Choroid plexus epithelial cell (primary cell): ENCODE measurements at regions not wholly inside any gene's neighbourhood (a gene's known extent, or its start where the extent isn't known, plus 50 kb on each side); places are given as distances from the start of the nearest gene placed in this dataset.

Experiments used
- DNase-seq: peaks from one replicate; pipeline ENCODE4 v3.0.0-alpha.2; 2010; ENCODE audit warnings: low read depth
- H3K4me3 ChIP-seq: 2 replicates; pipeline ENCODE4 v1.5.1; 2011; ENCODE audit warnings: low read depth, mild to moderate bottlenecking, control low read depth, low read length, moderate library complexity
- TF ChIP-seq, protein P1 (sequence below): conservative IDR thresholded peaks from 2 replicates; pipeline ENCODE4 v1.5.1; 2011; ENCODE audit warnings: low read depth, mild to moderate bottlenecking, control low read depth, inconsistent platforms, low read length, moderate library complexity

DNA sequence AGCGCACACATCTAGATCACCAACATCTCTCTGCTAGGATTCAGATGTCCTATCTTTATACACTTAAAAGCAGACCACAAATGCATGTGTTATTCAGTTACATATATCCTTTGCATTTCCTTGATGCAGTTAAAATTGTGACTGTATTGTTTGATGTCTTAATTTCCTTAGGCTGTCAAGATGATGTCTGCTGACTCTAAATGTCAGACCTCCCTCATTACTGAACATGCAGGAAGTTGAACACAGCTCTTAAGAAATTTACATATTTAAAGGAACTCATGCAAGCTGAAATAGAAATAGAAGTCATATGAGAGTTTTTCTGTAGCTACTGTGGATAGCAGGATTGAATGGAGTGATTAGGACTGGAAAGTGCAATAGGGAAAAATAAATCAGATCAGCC lies 336.5 kb upstream of the SEMA6A start:
- H3K4me3 ChIP-seq = no peak overlapping the region
- DNase-seq = no peak
- TF ChIP-seq, protein P1, sequence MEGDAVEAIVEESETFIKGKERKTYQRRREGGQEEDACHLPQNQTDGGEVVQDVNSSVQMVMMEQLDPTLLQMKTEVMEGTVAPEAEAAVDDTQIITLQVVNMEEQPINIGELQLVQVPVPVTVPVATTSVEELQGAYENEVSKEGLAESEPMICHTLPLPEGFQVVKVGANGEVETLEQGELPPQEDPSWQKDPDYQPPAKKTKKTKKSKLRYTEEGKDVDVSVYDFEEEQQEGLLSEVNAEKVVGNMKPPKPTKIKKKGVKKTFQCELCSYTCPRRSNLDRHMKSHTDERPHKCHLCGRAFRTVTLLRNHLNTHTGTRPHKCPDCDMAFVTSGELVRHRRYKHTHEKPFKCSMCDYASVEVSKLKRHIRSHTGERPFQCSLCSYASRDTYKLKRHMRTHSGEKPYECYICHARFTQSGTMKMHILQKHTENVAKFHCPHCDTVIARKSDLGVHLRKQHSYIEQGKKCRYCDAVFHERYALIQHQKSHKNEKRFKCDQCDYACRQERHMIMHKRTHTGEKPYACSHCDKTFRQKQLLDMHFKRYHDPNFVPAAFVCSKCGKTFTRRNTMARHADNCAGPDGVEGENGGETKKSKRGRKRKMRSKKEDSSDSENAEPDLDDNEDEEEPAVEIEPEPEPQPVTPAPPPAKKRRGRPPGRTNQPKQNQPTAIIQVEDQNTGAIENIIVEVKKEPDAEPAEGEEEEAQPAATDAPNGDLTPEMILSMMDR = no peak

DNA sequence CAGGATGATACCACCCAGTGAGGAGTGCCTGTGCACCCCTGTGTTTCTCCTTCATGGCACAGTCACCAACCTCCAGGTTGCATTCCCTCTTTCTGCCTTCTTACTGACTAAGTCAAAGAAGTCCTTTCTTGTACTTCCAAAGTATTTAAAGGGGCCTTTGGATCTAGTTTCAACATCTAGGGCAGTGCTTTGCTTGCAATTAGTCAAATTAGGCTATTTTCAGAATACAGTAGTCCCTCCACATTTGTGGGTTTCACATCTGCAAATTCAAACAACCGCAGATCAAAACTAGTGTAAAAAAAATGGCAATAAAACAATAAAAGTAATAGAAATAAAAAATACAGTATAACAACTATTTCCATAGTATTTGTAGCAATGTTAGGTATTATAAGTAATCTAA lies 333.9 kb upstream of the SEMA6A start:
- TF ChIP-seq, protein P1 = no peak
- no peak for DNase-seq
- H3K4me3 ChIP-seq = no peak overlapping the region

DNA sequence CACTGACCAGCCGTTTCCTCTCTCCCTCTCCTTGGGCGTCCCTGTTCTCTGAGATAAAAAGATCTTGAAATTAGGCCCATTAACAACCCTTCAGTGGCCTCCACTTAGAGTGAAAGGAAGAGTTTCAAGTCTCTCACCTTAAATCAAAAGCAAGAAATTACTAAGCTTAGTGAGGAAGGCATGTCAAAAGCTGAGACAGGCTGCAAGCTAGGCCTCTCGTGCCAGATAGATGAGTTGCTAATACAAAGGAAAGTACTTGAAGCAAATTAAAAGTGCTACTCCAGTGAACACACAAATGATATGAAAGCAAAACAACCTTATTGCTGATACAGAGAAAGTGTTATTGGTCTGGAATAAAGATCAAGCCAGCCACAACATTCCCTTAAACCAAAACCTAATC lies 331.3 kb upstream of the SEMA6A start:
- TF ChIP-seq, protein P1 = no peak
- H3K4me3 ChIP-seq = no peak overlapping the region
- DNase-seq = no peak

DNA sequence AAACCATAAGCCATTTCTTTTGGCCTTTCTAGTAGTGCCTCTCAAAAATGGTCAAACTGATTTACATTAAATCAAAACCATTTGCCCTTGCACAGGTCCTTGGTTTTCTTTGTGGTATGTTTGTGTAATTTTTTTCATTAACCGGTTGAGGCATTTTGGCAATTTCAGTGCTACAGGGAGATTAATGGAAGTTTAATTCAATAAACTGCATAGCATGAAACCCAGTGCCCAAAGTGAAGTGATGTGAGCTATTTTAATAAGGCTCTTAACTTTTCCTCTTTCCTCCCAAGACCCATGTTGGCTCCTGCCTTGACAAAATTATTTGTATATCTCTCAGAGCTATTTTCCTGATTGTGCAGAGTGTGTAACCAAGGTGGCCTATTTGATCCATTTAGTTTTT lies 326.2 kb upstream of the SEMA6A start:
- TF ChIP-seq, protein P1 = no peak
- no peak overlapping the region for H3K4me3 ChIP-seq
- no peak for DNase-seq

DNA sequence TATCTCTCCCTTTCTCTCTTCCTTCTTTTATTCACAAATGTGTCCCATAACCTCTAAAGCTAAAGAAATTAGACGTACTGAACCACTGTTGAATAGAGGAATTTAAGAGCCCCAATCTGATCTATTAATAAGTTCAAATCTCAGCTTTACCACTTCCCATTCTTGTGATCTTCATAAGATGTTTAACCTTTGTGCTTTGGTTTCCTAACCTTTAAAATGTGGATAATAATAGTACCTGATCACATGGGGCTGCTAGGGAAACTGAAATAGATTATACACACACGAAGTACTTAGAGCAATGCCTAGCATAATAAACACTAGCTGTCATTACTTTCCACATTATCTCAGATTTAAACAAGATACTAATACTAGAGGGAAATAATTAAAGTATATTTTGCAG lies 324.3 kb upstream of the SEMA6A start:
- no peak overlapping the region for H3K4me3 ChIP-seq
- no peak for DNase-seq
- TF ChIP-seq, protein P1 = no peak

DNA sequence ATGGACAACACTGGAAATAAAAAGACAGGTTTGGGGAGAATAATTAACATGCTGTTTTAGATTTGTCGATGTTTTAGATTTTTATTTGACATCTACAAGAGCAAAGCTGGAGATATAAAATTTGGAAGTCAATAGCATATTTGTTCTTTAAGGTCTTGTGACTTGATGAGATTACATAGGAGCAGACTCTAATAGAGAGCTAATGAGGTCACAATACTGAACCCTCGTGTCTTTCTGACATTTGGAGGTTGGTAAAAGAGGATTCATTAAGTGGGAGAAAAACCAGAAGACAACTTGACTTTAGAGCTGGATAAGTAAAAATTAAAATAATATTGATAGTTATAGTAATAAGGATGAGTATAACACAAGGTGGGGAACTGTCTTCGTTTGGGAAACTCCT lies 322.7 kb upstream of the SEMA6A start:
- no peak for DNase-seq
- no peak overlapping the region for H3K4me3 ChIP-seq
- TF ChIP-seq, protein P1 = no peak

DNA sequence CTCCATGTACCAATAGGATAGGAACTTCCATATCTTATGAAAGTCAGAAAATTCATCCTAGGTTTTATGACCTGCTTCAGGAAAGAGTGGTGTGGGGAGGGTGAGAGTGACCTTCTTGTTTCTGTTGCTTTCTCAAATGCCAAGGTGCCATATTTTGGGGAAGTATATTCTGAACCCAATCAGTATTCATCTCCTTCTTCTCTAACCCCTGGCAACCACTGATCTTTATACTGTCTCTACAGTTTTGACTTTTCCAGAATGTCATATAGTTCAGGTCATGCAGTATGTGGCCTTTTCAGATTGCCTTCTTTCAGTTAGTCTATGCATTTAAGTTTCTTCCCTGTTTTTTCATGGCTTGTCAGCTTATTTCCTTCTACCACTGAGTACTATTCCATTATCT lies 321.4 kb upstream of the SEMA6A start:
- no peak for DNase-seq

More for the DNA sequence above, 321.4 kb upstream of the SEMA6A start:
- H3K4me3 ChIP-seq = no peak overlapping the region
- TF ChIP-seq, protein P1 = no peak
